ENCODE measurements at regions not wholly inside any gene's neighbourhood (a gene's known extent, or its start where the extent isn't known, plus 50 kb on each side); places are given as distances from the start of the nearest gene placed in this dataset.

- DNase-seq (ENCODE audit: low read depth, low spot score) (no peak), FAIRE-seq (no peak)
- Histone ChIP-seq H3K9me3 (replicated peaks; ENCODE audit: control insufficient read depth, insufficient read depth, low read length) (no peaks in the 10 kb centered on the region), H3K9ac (replicated peaks; ENCODE audit: extremely low read depth, insufficient read depth, low read length) (no peak overlapping the region), H3K36me3 (ENCODE audit: control insufficient read depth in 2 of 2, extremely low read depth in 1 of 2, insufficient read depth in 2 of 2, low read length in 2 of 2) (no peaks in the 10 kb centered on the region), H4K20me1 (replicated peaks; ENCODE audit: control insufficient read depth, extremely low read depth, insufficient read depth, low read length) (no peaks in the 10 kb centered on the region), H3K9me1 (replicated peaks; ENCODE audit: control insufficient read depth, extremely low read depth, insufficient read depth, low read length) (no peaks in the 10 kb centered on the region), H3K4me2 (ENCODE audit: insufficient read depth, low read length) (no peak overlapping the region), H2AFZ (ENCODE audit: low read depth, low read length) (no peak overlapping the region), H3K4me1 (ENCODE audit: control insufficient read depth, extremely low read depth, insufficient read depth, low read length) (no peaks in the 10 kb centered on the region), H3K4me3 (replicated peaks in 1 of 3; ENCODE audit: insufficient read depth in 1 of 3, low read depth in 1 of 3, low read length in 3 of 3) (no peak overlapping the region), H3K79me2 (ENCODE audit: control insufficient read depth, insufficient read depth, low read length) (no peaks in the 10 kb centered on the region), H3K27ac (ENCODE audit: insufficient read depth, low read depth, low read length) (no peak overlapping the region), H3K27me3 (ENCODE audit: control insufficient read depth in 2 of 2, insufficient read depth in 2 of 2, low read length in 2 of 2) (no peaks in the 10 kb centered on the region)
- ChIA-PET CTCF (no interaction called here), POLR2A (no interaction called here)
- TF ChIP-seq POLR2A (IDR thresholded peaks at IDR 0.05; ENCODE audit: low read depth, low read length) (no peak), POLR2AphosphoS5 (IDR thresholded peaks at IDR 0.05; ENCODE audit: insufficient read depth, low read depth, low read length) (no peak), FOS (IDR thresholded peaks at IDR 0.05; ENCODE audit: borderline replicate concordance, insufficient read depth, low read length) (no peak), MYC (IDR thresholded peaks at IDR 0.05; ENCODE audit: low read depth, low read length) (no peak), JUN (IDR thresholded peaks at IDR 0.05; ENCODE audit: borderline replicate concordance, insufficient read depth, insufficient read length, low read depth) (no peak), GATA2 (IDR thresholded peaks at IDR 0.05; ENCODE audit: insufficient read depth, insufficient read length, low read depth, low read length) (no peak), EZH2 (IDR thresholded peaks at IDR 0.05; ENCODE audit: borderline replicate concordance, low read depth, low read length, severe bottlenecking) (no peak)
- TF ChIP-seq, protein P1, sequence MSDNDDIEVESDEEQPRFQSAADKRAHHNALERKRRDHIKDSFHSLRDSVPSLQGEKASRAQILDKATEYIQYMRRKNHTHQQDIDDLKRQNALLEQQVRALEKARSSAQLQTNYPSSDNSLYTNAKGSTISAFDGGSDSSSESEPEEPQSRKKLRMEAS (IDR thresholded peaks at IDR 0.05; ENCODE audit: insufficient read depth, insufficient read length), result no peak
- TF ChIP-seq, protein P2, sequence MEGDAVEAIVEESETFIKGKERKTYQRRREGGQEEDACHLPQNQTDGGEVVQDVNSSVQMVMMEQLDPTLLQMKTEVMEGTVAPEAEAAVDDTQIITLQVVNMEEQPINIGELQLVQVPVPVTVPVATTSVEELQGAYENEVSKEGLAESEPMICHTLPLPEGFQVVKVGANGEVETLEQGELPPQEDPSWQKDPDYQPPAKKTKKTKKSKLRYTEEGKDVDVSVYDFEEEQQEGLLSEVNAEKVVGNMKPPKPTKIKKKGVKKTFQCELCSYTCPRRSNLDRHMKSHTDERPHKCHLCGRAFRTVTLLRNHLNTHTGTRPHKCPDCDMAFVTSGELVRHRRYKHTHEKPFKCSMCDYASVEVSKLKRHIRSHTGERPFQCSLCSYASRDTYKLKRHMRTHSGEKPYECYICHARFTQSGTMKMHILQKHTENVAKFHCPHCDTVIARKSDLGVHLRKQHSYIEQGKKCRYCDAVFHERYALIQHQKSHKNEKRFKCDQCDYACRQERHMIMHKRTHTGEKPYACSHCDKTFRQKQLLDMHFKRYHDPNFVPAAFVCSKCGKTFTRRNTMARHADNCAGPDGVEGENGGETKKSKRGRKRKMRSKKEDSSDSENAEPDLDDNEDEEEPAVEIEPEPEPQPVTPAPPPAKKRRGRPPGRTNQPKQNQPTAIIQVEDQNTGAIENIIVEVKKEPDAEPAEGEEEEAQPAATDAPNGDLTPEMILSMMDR (IDR thresholded peaks at IDR 0.05; ENCODE audit: extremely low read depth in 1 of 2, insufficient read depth in 1 of 2, low read depth in 1 of 2, low read length in 2 of 2), result no peak
- dilution Hi-C loops (cut with MboI; ENCODE audit: extremely low pct_ligation_motif_present, low sequenced_read_pairs) (no loop called here), intact Hi-C loops (cut with micrococcal nuclease) (no loop called here)
- no TSS peak for BruUV-seq (replicated peaks)
Observed at GRCh38 chr17:72578817-72579470, 458.1 kb downstream of the SOX9 start.
